Cardiac muscle cell (in vitro differentiated cells and primary cell): ENCODE measurements at regions not wholly inside any gene's neighbourhood (a gene's known extent, or its start where the extent isn't known, plus 50 kb on each side); places are given as distances from the start of the nearest gene placed in this dataset.

ENCODE experiments used
- DNase-seq, 2 donors: peaks; one replicate each; pipeline versions ENCODE4 v3.0.0 to v3.0.0-alpha.2; 2010 to 2017; ENCODE audit warnings: low read depth in 1 of 2, low spot score in 1 of 2
- H3K27ac ChIP-seq: fragments of 200-600 bp; sonication (generic); 2 replicates; pipeline ENCODE4 v1.5.1; 2016
- H3K27me3 ChIP-seq: fragments of 200-600 bp; sonication (generic); 2 replicates; pipeline ENCODE4 v1.6.0; 2016; ENCODE audit warnings: control low read depth
- H3K36me3 ChIP-seq: fragments of 200-600 bp; sonication (generic); 2 replicates; pipeline ENCODE4 v1.5.1; 2016; ENCODE audit warnings: control low read depth
- H3K4me1 ChIP-seq: fragments of 200-600 bp; sonication (generic); 2 replicates; pipeline ENCODE4 v1.8.1; 2017; ENCODE audit warnings: low read depth, mild to moderate bottlenecking, mixed run types
- H3K4me3 ChIP-seq: fragments of 200-600 bp; sonication (generic); 2 replicates; pipeline ENCODE4 v1.5.1; 2016; ENCODE audit warnings: mild to moderate bottlenecking
- H3K9me3 ChIP-seq: fragments of 200-600 bp; sonication (generic); 2 replicates; pipeline ENCODE4 v1.5.1; 2017; ENCODE audit warnings: low read depth, mild to moderate bottlenecking, control low read depth
- CTCF ChIP-seq: IDR thresholded peaks from 2 replicates; pipeline ENCODE4 v1.5.1; 2012; ENCODE audit warnings: low read depth, mild to moderate bottlenecking, low read length

GRCh38 chr3:71979175-71979574 is 194.2 kb upstream of the PROK2 start:
- H3K9me3 ChIP-seq = no peaks in the 10 kb centered on the region
- no peak overlapping the region for H3K4me3 ChIP-seq
- H3K27ac ChIP-seq = no peak overlapping the region
- H3K27me3 ChIP-seq = no peaks in the 10 kb centered on the region
- no peaks in the 10 kb centered on the region for H3K4me1 ChIP-seq
- H3K36me3 ChIP-seq = no peaks in the 10 kb centered on the region
- no peak for TF ChIP-seq CTCF
- no peak for DNase-seq

GRCh38 chr3:71978150-71978721 is 193.3 kb upstream of the PROK2 start:
- peaks cover 3% of the 10 kb centered on the region for H3K4me1 ChIP-seq
- no peak for TF ChIP-seq CTCF
- no peak for DNase-seq

GRCh38 chr3:71977525-71977924 is 192.6 kb upstream of the PROK2 start:
- no peaks in the 10 kb centered on the region for H3K9me3 ChIP-seq
- no peak overlapping the region for H3K4me3 ChIP-seq
- no peak for TF ChIP-seq CTCF
- no peaks in the 10 kb centered on the region for H3K27me3 ChIP-seq
- no peaks in the 10 kb centered on the region for H3K36me3 ChIP-seq
- DNase-seq = no peak
- H3K27ac ChIP-seq = no peak overlapping the region
- H3K4me1 ChIP-seq = peaks cover 10% of the 10 kb centered on the region

More at GRCh38 chr3:71978150-71978721, 193.3 kb upstream of the PROK2 start:
- no peak overlapping the region for H3K27ac ChIP-seq
- H3K9me3 ChIP-seq = no peaks in the 10 kb centered on the region
- H3K36me3 ChIP-seq = no peaks in the 10 kb centered on the region
- no peak overlapping the region for H3K4me3 ChIP-seq
- no peaks in the 10 kb centered on the region for H3K27me3 ChIP-seq

DNA sequence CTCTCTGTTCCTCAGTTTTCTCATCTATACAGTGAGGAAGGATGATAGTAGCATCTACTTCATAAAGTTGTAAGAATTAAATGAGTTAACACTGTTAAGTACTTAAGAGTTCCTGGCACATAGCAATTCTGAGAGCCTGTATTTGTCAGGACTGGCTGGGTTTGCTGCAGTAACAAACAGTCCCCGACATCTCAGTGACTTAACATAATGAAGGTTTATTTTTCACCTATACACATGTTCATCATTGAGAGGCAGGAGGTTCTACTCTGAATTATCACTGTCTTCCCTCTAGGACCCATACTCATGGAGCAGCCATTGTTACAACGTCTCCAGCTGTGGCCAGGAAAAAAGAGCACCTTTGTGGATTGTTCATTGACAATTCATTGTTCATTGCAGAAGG is 190.6 kb upstream of the PROK2 start:
- no peak for TF ChIP-seq CTCF
- DNase-seq = no peak
- Histone ChIP-seq H3K36me3 (no peaks in the 10 kb centered on the region), H3K9me3 (no peaks in the 10 kb centered on the region), H3K27ac (no peak overlapping the region), H3K27me3 (peaks cover 4% of the 10 kb centered on the region), H3K4me3 (no peak overlapping the region), H3K4me1 (peaks cover 14% of the 10 kb centered on the region)

- Histone ChIP-seq H3K4me3 (no peak overlapping the region), H3K4me1 (peaks cover 14% of the 10 kb centered on the region), H3K27ac (no peak overlapping the region), H3K9me3 (no peaks in the 10 kb centered on the region), H3K36me3 (no peaks in the 10 kb centered on the region), H3K27me3 (peaks cover 6% of the 10 kb centered on the region)
- DNase-seq = no peak
- TF ChIP-seq CTCF = no peak
Measured at GRCh38 chr3:71974786-71975185, 189.8 kb upstream of the PROK2 start.
